GM12878 (cell line): ENCODE measurements at regions not wholly inside any gene's neighbourhood (a gene's known extent, or its start where the extent isn't known, plus 50 kb on each side); places are given as distances from the start of the nearest gene placed in this dataset.
A peak's percentile ranks its signal among the peaks of the same experiment; 100 is the strongest.

Experiments
- ATAC-seq: fragments of 200-7000 bp; cut with Tn5 transposase; 3 replicates; pipeline ENCODE4 v1.9.1; 2020; ENCODE audit warnings: mild to moderate bottlenecking, moderate library complexity
- BruUV-seq: library from RNA; stranded (reverse); fragments of 400-500 nt; replicated peaks from 2 replicates; lab custom pipeline; 2021; lab: Mats Ljungman, UMichigan
- CTCF ChIA-PET: fragments of 300-600 bp; sonication (Branson Sonifier 250); formaldehyde crosslinking; extraction: SDS; loops from one replicate; lab custom pipeline; 2021; ENCODE audit warnings: inconsistent platforms; lab: Yijun Ruan, JAX
- POLR2A ChIA-PET: fragments of 350-600 bp; formaldehyde crosslinking; extraction: SDS; loops from one replicate; lab custom pipeline; 2021; ENCODE audit warnings: inconsistent platforms; lab: Charles Lee
- RAD21 ChIA-PET: fragments of 300-600 bp; sonication (Branson Sonifier 250); formaldehyde crosslinking; loops from one replicate; lab custom pipeline; 2023; ENCODE audit warnings: antibody characterized with exemption; ENCODE audit not compliant: unreplicated experiment; lab: Charles Lee
- SMC1A ChIA-PET: fragments of 300-600 bp; sonication (Branson Sonifier 250); formaldehyde crosslinking; loops from one replicate; lab custom pipeline; 2023; ENCODE audit not compliant: unreplicated experiment, uncharacterized antibody; lab: Charles Lee
- DNase-seq: peaks from one replicate; pipeline ENCODE4 v3.0.0-alpha.2; 2011; ENCODE audit warnings: low read depth, low spot score
- FAIRE-seq: peaks from 3 replicates; lab custom pipeline; 2011; peaks lifted over from hg19 to GRCh38; lab: Jason Lieb, UNC
- H2AFZ ChIP-seq: 2 replicates; pipeline ENCODE4 v1.6.0; 2011; ENCODE audit warnings: low read depth, low read length, control low read depth; ENCODE audit not compliant: control insufficient read depth
- H3K27ac ChIP-seq: 2 replicates; pipeline ENCODE4 v1.5.1; 2011; ENCODE audit warnings: control low read depth; ENCODE audit not compliant: control insufficient read depth, insufficient read depth
- H3K27me3 ChIP-seq, 2 experiments: replicated peaks in 1 of 2; 2 replicates each; pipeline versions ENCODE4 v1.6.0 to v1.6.1; 2011; ENCODE audit warnings: low read length in 1 of 2; ENCODE audit not compliant: control insufficient read depth in 2 of 2, insufficient read depth in 2 of 2
- H3K36me3 ChIP-seq, 2 experiments: 2 replicates each; pipeline ENCODE4 v1.5.1; 2011; ENCODE audit warnings: low read length in 1 of 2; ENCODE audit not compliant: control insufficient read depth in 2 of 2, insufficient read depth in 2 of 2
- H3K4me1 ChIP-seq: 2 replicates; pipeline ENCODE4 v1.6.1; 2011; ENCODE audit warnings: mild to moderate bottlenecking, low read length, moderate library complexity, mixed read lengths; ENCODE audit not compliant: control insufficient read depth, insufficient read depth
- H3K4me2 ChIP-seq: 2 replicates; pipeline ENCODE4 v1.6.0; 2011; ENCODE audit warnings: control low read depth; ENCODE audit not compliant: control insufficient read depth, insufficient read depth
- H3K4me3 ChIP-seq: fragments of 200-600 bp; sonication (generic); 2 replicates; pipeline ENCODE4 v1.5.1; 2016
- H3K79me2 ChIP-seq: 2 replicates; pipeline ENCODE4 v1.6.0; 2011; ENCODE audit warnings: low read length; ENCODE audit not compliant: control insufficient read depth, insufficient read depth
- H3K9ac ChIP-seq: 2 replicates; pipeline ENCODE4 v1.8.0; 2011; ENCODE audit warnings: low read length, control low read depth, mixed read lengths; ENCODE audit not compliant: control insufficient read depth, insufficient read depth
- H3K9me3 ChIP-seq: replicated peaks from 3 replicates; pipeline ENCODE4 v1.5.1; 2011; ENCODE audit warnings: mild to moderate bottlenecking, low read length; ENCODE audit not compliant: control insufficient read depth, insufficient read depth
- H4K20me1 ChIP-seq: 2 replicates; pipeline ENCODE4 v1.6.0; 2011; ENCODE audit not compliant: control insufficient read depth, insufficient read depth
- BHLHE40 ChIP-seq, 2 experiments: fragments of 450-650 bp in 1 of 2; IDR thresholded peaks; 2 replicates each; pipeline ENCODE4 v1.6.1; 2011 to 2017; ENCODE audit warnings: low read depth in 2 of 2, borderline replicate concordance in 1 of 2, improper control_type of control experiment in 1 of 2, low read length in 1 of 2, mild to moderate bottlenecking in 1 of 2
- CBFB ChIP-seq: IDR thresholded peaks from 2 replicates; pipeline ENCODE4 v1.6.1; 2016; ENCODE audit warnings: antibody characterized with exemption, low read depth
- CREB1 ChIP-seq: IDR thresholded peaks from 2 replicates; pipeline ENCODE4 v1.6.1; 2012; ENCODE audit warnings: low read depth, mild to moderate bottlenecking, inconsistent platforms
- FOXM1 ChIP-seq: IDR thresholded peaks from 2 replicates; pipeline ENCODE4 v1.6.1; 2012; ENCODE audit warnings: low read depth, mild to moderate bottlenecking, inconsistent platforms, low read length, moderate library complexity
- NFIC ChIP-seq: IDR thresholded peaks from 2 replicates; pipeline ENCODE4 v1.6.1; 2012; ENCODE audit warnings: low read depth, mild to moderate bottlenecking, inconsistent platforms, low read length, moderate library complexity
- NFYA ChIP-seq: IDR thresholded peaks from 2 replicates; pipeline ENCODE4 v1.6.1; 2011; ENCODE audit warnings: low read depth, mild to moderate bottlenecking, low read length, improper control_type of control experiment, borderline replicate concordance
- RB1 ChIP-seq: fragments of 450-650 bp; formaldehyde crosslinking; IDR thresholded peaks from 2 replicates; pipeline ENCODE4 v1.6.1; 2017; ENCODE audit warnings: mild to moderate bottlenecking, borderline replicate concordance
- RFX5 ChIP-seq: IDR thresholded peaks from 2 replicates; pipeline ENCODE4 v1.6.1; 2011; ENCODE audit warnings: low read depth, low read length, improper control_type of control experiment
- SMAD5 ChIP-seq: IDR thresholded peaks from 2 replicates; pipeline ENCODE4 v1.6.1; 2016; ENCODE audit warnings: antibody characterized with exemption, low read depth
- SMARCA5 ChIP-seq: fragments of 450-650 bp; IDR thresholded peaks from 2 replicates; pipeline ENCODE4 v1.6.1; 2017; ENCODE audit warnings: mild to moderate bottlenecking
- STAT3 ChIP-seq: IDR thresholded peaks from 2 replicates; pipeline ENCODE4 v1.6.1; 2011; ENCODE audit warnings: low read depth, low read length, improper control_type of control experiment
- WGBS: methylation state at CpG from one replicate; pipeline ENCODE4 v1.1.6; 2016; ENCODE audit warnings: low lambda C conversion rate; ENCODE audit not compliant: insufficient replicate concordance, insufficient coverage; ENCODE audit errors: missing lambda C conversion rate; 5-methylcytosine and 5-hydroxymethylcytosine counted together
- in situ Hi-C: fragments of 300-500 bp; cut with MboI; formaldehyde crosslinking; loops from 9 replicates; pipeline ENCODE4 v1.14.3; 2018; ENCODE audit warnings: mixed read lengths
- intact Hi-C: fragments of 100-400 bp; cut with micrococcal nuclease; formaldehyde crosslinking; loops from one replicate; pipeline ENCODE4 v1.14.2; 2022; ENCODE audit not compliant: unreplicated experiment
- TF ChIP-seq, protein P1 (sequence below): fragments of 450-650 bp; IDR thresholded peaks from 2 replicates; pipeline ENCODE4 v1.6.1; 2016; ENCODE audit warnings: mild to moderate bottlenecking
- TF ChIP-seq, protein P2 (sequence below): fragments of 450-650 bp; IDR thresholded peaks from 2 replicates; pipeline ENCODE4 v1.6.1; 2017; ENCODE audit warnings: antibody characterized with exemption, mild to moderate bottlenecking, moderate library complexity
- TF ChIP-seq, protein P3 (sequence below): fragments of 450-650 bp; IDR thresholded peaks from 2 replicates; pipeline ENCODE4 v1.6.1; 2016; ENCODE audit warnings: mild to moderate bottlenecking, moderate library complexity, borderline replicate concordance

DNA sequence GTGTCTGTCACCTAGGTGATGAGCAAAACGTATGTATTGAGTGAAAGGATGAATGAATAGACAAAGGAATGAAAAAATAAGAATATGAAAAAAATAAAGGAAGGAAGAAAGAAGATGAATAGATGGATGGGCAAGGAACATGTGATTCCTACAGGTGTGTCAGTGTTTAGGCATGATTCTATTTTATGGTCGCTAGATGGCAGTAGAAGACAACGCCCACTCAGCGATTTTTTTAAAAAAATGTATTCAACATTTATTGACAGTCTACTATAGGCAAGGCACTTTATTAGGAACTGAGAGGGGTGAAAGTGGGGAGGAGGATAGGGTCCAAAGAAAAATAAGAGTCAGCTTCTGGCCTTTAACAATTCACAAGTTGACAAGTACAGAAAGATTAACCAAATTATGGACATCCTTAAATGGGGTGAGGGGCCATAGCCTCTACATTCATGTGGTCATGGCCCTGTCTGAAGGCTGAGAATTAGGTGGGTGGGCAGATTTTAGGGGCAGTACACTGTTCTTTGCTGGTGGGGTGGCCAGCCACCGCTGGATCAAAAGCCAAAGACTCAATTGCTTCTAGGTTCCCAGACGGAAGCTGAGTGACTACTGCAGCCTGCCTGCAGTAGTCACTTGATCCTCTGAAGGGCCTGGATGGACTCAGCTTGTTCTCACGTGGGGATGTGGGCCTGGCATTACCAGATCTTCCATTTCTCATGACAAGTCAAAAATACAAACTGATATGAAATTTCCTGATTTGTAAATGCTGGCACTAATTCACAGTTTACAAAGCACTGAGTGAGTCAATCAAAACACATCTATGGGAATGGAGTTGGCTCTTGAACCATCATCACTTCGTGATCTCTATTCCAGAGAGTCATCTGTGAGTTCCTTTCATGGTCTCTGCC is 83.9 kb downstream of the FASLG start:
- POLR2A ChIA-PET = no interaction called here
- DNase-seq (no peak), ATAC-seq (peak; percentile 29), FAIRE-seq (peak; percentile 91)
- CTCF ChIA-PET = interaction anchor here (0.6 to 10.3 kb wide), 30 partner anchors 10 to 1553 kb away, joined by 3 to 322 read pairs (median 4); partner anchors contain the start of gene TNFSF4
- no peak overlapping the region for H3K4me3 ChIP-seq
- BruUV-seq = no TSS peak
- intact Hi-C loops = loop anchor here (2.0 to 10.0 kb wide), 5 partner anchors 1192 to 1999 kb away; no protein-coding TSS in a partner anchor
- no peak overlapping the region for H3K4me2 ChIP-seq
- SMC1A ChIA-PET = interaction anchor here (0.6 to 8.9 kb wide), 19 partner anchors 15 to 1517 kb away, joined by 3 to 281 read pairs (median 4); partner anchors contain the start of gene TNFSF4
- 0 out of 4 replicates have a peak, but pooled peaks cover 0 to 5% of the 10 kb centered on the region in 2 experiments for H3K27me3 ChIP-seq
- no peaks in the 10 kb centered on the region for H3K79me2 ChIP-seq
- WGBS = 21% methylated on average over 8 of the region's 8 CpGs
- H3K9ac ChIP-seq = no peak overlapping the region
- H3K4me1 ChIP-seq = peaks cover 20% of the 10 kb centered on the region
- in situ Hi-C loops = loop anchor here (10.0 kb wide), 2 partner anchors 1082 to 2002 kb away; partner anchors contain the start of genes CENPL and DARS2
- H3K36me3 ChIP-seq = no peaks in the 10 kb centered on the region
- RAD21 ChIA-PET = interaction anchor here (0.6 to 7.5 kb wide), 11 partner anchors 11 to 1475 kb away, joined by 3 to 201 read pairs (median 7); partner anchors contain the start of gene TNFSF4
- H3K27ac ChIP-seq = no peak overlapping the region
- no peak overlapping the region for H2AFZ ChIP-seq
- no peaks in the 10 kb centered on the region for H4K20me1 ChIP-seq
- H3K9me3 ChIP-seq = no peaks in the 10 kb centered on the region
- TF ChIP-seq, protein P1, sequence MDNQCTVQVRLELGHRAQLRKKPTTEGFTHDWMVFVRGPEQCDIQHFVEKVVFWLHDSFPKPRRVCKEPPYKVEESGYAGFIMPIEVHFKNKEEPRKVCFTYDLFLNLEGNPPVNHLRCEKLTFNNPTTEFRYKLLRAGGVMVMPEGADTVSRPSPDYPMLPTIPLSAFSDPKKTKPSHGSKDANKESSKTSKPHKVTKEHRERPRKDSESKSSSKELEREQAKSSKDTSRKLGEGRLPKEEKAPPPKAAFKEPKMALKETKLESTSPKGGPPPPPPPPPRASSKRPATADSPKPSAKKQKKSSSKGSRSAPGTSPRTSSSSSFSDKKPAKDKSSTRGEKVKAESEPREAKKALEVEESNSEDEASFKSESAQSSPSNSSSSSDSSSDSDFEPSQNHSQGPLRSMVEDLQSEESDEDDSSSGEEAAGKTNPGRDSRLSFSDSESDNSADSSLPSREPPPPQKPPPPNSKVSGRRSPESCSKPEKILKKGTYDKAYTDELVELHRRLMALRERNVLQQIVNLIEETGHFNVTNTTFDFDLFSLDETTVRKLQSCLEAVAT = no peak
- no peak for TF ChIP-seq RFX5
- no peak for TF ChIP-seq CREB1
- TF ChIP-seq CBFB = no peak
- TF ChIP-seq, protein P2, sequence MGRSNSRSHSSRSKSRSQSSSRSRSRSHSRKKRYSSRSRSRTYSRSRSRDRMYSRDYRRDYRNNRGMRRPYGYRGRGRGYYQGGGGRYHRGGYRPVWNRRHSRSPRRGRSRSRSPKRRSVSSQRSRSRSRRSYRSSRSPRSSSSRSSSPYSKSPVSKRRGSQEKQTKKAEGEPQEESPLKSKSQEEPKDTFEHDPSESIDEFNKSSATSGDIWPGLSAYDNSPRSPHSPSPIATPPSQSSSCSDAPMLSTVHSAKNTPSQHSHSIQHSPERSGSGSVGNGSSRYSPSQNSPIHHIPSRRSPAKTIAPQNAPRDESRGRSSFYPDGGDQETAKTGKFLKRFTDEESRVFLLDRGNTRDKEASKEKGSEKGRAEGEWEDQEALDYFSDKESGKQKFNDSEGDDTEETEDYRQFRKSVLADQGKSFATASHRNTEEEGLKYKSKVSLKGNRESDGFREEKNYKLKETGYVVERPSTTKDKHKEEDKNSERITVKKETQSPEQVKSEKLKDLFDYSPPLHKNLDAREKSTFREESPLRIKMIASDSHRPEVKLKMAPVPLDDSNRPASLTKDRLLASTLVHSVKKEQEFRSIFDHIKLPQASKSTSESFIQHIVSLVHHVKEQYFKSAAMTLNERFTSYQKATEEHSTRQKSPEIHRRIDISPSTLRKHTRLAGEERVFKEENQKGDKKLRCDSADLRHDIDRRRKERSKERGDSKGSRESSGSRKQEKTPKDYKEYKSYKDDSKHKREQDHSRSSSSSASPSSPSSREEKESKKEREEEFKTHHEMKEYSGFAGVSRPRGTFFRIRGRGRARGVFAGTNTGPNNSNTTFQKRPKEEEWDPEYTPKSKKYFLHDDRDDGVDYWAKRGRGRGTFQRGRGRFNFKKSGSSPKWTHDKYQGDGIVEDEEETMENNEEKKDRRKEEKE = no peak
- TF ChIP-seq, protein P3, sequence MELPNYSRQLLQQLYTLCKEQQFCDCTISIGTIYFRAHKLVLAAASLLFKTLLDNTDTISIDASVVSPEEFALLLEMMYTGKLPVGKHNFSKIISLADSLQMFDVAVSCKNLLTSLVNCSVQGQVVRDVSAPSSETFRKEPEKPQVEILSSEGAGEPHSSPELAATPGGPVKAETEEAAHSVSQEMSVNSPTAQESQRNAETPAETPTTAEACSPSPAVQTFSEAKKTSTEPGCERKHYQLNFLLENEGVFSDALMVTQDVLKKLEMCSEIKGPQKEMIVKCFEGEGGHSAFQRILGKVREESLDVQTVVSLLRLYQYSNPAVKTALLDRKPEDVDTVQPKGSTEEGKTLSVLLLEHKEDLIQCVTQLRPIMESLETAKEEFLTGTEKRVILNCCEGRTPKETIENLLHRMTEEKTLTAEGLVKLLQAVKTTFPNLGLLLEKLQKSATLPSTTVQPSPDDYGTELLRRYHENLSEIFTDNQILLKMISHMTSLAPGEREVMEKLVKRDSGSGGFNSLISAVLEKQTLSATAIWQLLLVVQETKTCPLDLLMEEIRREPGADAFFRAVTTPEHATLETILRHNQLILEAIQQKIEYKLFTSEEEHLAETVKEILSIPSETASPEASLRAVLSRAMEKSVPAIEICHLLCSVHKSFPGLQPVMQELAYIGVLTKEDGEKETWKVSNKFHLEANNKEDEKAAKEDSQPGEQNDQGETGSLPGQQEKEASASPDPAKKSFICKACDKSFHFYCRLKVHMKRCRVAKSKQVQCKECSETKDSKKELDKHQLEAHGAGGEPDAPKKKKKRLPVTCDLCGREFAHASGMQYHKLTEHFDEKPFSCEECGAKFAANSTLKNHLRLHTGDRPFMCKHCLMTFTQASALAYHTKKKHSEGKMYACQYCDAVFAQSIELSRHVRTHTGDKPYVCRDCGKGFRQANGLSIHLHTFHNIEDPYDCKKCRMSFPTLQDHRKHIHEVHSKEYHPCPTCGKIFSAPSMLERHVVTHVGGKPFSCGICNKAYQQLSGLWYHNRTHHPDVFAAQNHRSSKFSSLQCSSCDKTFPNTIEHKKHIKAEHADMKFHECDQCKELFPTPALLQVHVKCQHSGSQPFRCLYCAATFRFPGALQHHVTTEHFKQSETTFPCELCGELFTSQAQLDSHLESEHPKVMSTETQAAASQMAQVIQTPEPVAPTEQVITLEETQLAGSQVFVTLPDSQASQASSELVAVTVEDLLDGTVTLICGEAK = peak; percentile 91
- TF ChIP-seq STAT3 = no peak
- TF ChIP-seq FOXM1 = 0 out of 2 replicates have a peak, but pooled peaks have one; percentile 30
- 0 out of 2 replicates have a peak, but pooled peaks have one; percentile 35 for TF ChIP-seq SMARCA5
- TF ChIP-seq BHLHE40 (IDR thresholded peaks at IDR 0.05; ENCODE audit: borderline replicate concordance in 1 of 2, low read depth in 2 of 2, low read length in 1 of 2) = no peak
- no peak for TF ChIP-seq NFIC
- TF ChIP-seq NFYA = no peak
- TF ChIP-seq RB1 = no peak
- TF ChIP-seq SMAD5 = no peak
